ENCODE measurements at regions not wholly inside any gene's neighbourhood (a gene's known extent, or its start where the extent isn't known, plus 50 kb on each side); places are given as distances from the start of the nearest gene placed in this dataset.

DNA sequence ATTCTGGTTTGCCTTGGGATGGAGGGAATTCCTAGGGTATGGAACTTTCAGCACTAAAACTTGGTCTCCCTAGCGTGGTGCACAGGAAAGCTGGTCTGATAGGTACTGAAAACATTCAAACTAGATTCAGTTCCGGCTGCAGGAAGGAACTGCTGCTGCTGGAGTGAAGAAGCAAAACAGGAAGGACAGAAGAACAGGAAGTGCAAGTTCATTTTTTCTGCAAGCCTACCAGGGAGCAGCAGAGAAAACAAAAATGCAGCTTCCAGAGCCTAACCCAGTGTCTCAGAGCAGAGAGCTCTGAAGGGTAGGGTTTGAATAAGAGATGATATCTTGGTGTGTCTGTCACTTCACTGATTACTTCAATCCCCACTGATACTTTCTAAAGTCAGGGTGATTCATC lies 165.2 kb downstream of the VRK1 start:
- Histone ChIP-seq H3K27me3 (no peaks in the 10 kb centered on the region), H3K9ac (ENCODE audit: low read depth in 2 of 2, low read length in 2 of 2) (no peak overlapping the region), H3K4me3 (no peak overlapping the region), H3K9me3 (no peaks in the 10 kb centered on the region), H3K36me3 (no peaks in the 10 kb centered on the region), H3K27ac (no peak overlapping the region), H3K4me1 (no peaks in the 10 kb centered on the region)
- TF ChIP-seq, protein P1, sequence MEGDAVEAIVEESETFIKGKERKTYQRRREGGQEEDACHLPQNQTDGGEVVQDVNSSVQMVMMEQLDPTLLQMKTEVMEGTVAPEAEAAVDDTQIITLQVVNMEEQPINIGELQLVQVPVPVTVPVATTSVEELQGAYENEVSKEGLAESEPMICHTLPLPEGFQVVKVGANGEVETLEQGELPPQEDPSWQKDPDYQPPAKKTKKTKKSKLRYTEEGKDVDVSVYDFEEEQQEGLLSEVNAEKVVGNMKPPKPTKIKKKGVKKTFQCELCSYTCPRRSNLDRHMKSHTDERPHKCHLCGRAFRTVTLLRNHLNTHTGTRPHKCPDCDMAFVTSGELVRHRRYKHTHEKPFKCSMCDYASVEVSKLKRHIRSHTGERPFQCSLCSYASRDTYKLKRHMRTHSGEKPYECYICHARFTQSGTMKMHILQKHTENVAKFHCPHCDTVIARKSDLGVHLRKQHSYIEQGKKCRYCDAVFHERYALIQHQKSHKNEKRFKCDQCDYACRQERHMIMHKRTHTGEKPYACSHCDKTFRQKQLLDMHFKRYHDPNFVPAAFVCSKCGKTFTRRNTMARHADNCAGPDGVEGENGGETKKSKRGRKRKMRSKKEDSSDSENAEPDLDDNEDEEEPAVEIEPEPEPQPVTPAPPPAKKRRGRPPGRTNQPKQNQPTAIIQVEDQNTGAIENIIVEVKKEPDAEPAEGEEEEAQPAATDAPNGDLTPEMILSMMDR (IDR thresholded peaks at IDR 0.05) = no peak
- DNase-seq = no peak
- intact Hi-C loops (cut with DNase I) = no loop called here

DNA sequence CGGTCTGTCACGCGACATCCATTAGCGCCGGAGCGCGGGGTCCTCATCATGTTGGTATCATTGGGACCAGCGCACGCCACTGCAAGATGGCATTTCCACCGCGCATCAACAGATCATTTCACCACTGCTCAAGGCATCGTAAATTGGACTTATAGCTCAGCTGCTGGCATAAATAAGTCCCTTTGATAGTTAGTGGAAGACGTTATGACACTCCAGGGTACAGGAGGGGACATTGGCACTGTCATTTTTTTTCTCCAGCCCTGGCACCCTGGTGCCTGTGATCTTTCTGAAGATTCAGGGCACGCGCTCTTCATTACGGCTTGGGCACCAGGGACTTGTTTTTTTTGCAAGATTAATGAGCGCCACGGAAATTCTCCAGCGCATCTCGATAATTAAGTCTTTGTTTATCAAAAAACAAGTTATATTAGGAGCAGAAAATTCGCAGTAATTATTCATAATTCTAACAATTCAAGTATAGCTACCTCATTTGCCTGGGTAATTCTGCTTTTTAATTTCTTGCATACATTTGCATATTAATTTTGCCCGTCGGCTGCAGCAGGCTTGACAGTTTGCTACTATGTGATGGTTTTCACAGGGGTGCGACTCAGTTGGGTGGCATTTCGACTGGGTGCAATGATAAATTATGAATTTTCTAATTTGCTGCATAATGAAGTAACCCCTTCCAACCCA lies 167.7 kb downstream of the VRK1 start:
- no peak overlapping the region for H3K27ac ChIP-seq
- intact Hi-C loops (cut with DNase I) = no loop called here
- H3K4me1 ChIP-seq = no peaks in the 10 kb centered on the region
- H3K9ac ChIP-seq (ENCODE audit: low read depth in 2 of 2, low read length in 2 of 2) = no peak overlapping the region
- H3K36me3 ChIP-seq = no peaks in the 10 kb centered on the region
- TF ChIP-seq, protein P1 (IDR thresholded peaks at IDR 0.05) = no peak
- no peak for DNase-seq
- no peaks in the 10 kb centered on the region for H3K9me3 ChIP-seq
- H3K27me3 ChIP-seq = no peaks in the 10 kb centered on the region
- H3K4me3 ChIP-seq = no peak overlapping the region

DNA sequence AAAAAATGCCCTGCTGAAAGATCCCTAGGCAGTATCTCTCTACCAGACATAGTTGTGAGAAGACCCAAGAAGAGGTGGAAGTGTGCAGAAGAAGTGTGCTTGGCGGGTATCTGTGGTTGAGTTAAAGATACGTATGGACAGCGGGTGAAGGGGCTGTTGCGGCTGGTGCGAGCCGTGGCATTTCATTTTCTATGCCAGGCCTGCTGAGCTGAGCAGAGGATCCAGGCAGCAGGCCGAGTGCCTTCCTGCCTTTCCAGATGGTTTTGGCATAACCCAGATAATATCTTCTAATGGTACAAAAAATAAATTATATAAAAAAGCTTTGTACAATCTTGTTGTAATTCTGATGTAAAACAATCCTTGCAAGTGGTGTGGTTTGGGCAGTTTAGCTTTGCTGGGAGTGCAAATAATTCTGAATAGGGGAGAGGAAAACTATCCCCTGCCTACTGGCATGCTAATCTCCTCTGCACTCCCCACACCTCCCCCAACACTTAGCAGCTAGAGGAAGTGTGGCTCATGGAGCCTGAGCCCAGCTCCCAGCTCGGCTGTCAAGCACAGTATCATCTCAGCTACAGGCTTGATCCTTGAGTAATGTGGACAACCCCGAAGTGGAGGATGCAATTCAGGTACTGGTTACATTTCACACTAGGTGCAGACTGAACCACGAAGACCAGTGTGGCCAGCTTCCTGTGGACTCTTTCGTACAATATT lies 168.9 kb downstream of the VRK1 start:
- H3K36me3 ChIP-seq = no peaks in the 10 kb centered on the region
- no peaks in the 10 kb centered on the region for H3K4me1 ChIP-seq
- intact Hi-C loops (cut with DNase I) = no loop called here
- H3K27ac ChIP-seq = no peak overlapping the region
- no peak overlapping the region for H3K9ac ChIP-seq (ENCODE audit: low read depth in 2 of 2, low read length in 2 of 2)
- no peaks in the 10 kb centered on the region for H3K27me3 ChIP-seq
- TF ChIP-seq, protein P1 (IDR thresholded peaks at IDR 0.05) = no peak
- no peak overlapping the region for H3K4me3 ChIP-seq
- DNase-seq = no peak
- H3K9me3 ChIP-seq = no peaks in the 10 kb centered on the region

DNA sequence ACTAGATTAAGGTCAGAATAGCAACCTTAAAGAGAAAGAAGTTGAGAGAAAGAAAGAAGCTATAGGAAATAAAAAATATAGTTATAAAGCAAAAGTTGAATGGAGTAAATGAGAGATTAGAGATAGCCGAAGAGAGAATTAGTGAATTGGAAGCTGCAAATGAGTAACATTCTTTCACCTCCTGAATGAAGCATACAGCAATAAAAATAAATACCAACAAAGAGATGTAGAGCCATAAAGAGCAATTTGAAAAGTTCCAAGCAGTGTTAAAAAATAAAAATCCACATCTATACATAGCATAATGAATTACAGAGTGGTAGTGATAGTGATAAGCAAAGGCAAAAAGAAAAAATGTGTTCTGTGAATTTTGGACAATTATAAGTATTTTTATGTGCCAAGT lies 177.9 kb downstream of the VRK1 start:
- intact Hi-C loops (cut with DNase I) = no loop called here
- Histone ChIP-seq H3K36me3 (no peaks in the 10 kb centered on the region), H3K27me3 (no peaks in the 10 kb centered on the region), H3K4me1 (no peaks in the 10 kb centered on the region), H3K9me3 (no peaks in the 10 kb centered on the region), H3K27ac (no peak overlapping the region), H3K4me3 (no peak overlapping the region), H3K9ac (ENCODE audit: low read depth in 2 of 2, low read length in 2 of 2) (no peak overlapping the region)
- TF ChIP-seq, protein P1 (IDR thresholded peaks at IDR 0.05) = no peak
- no peak for DNase-seq

DNA sequence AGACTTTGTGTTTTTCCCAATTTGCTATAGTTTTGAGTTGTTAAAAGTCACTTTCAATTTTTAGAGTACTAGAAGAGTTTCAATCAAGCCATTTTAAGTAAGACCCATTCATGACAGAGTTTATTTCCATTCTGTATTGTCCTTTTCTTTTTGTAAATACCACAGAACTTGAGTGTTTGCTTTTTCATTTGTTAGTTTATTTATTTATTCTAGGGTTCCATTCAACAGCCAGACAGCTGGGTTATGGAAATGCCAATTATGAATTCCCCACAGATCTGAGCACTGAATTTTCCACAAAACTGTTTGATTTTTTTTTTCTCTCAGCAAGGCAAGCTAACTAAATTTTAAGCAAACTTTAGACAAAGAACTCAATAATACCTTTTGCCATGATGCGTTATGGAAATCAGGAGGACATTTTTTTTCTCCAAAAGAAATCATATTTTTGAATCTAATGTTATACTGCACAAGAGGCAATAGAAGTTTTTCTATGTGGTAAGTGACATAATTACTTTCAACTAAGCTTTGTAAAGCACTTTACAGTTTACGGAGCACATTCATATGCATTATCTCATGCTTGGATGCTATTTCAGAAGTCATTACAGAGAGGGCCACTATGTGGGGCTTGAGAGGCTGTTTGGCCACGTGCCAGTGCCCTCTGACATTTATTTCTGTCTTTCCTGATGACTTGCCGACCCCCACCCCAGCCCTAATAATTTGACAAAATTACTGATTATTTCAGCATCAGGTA lies 181.5 kb downstream of the VRK1 start:
- intact Hi-C loops (cut with DNase I) = no loop called here
- no peaks in the 10 kb centered on the region for H3K9me3 ChIP-seq
- DNase-seq = no peak
- no peak overlapping the region for H3K27ac ChIP-seq
- H3K36me3 ChIP-seq = no peaks in the 10 kb centered on the region
- H3K4me3 ChIP-seq = no peak overlapping the region
- no peak overlapping the region for H3K9ac ChIP-seq (ENCODE audit: low read depth in 2 of 2, low read length in 2 of 2)
- no peaks in the 10 kb centered on the region for H3K27me3 ChIP-seq
- TF ChIP-seq, protein P1 (IDR thresholded peaks at IDR 0.05) = no peak
- H3K4me1 ChIP-seq = no peaks in the 10 kb centered on the region

Data from colonic mucosa (tissue), 4 donors.